ENCODE measurements at regions not wholly inside any gene's neighbourhood (a gene's known extent, or its start where the extent isn't known, plus 50 kb on each side); places are given as distances from the start of the nearest gene placed in this dataset.

GRCh38 chr6:131424016-131424415, 149.0 kb upstream of the ARG1 start:
- intact Hi-C loops (cut with micrococcal nuclease): no loop called here
- Histone ChIP-seq H3K4me1 (ENCODE audit: control insufficient read depth in 2 of 2, insufficient read depth in 2 of 2, low read length in 2 of 2) (no peaks in the 10 kb centered on the region), H3K9me3 (ENCODE audit: control extremely low read depth in 1 of 3, control insufficient read depth in 2 of 3, insufficient read depth in 1 of 3, low read length in 2 of 3) (no peaks in the 10 kb centered on the region), H3K27me3 (replicated peaks in 1 of 4; ENCODE audit: control extremely low read depth in 1 of 4, control insufficient read depth in 3 of 4, insufficient read depth in 4 of 4, low read length in 3 of 4) (no peaks in the 10 kb centered on the region), H2AFZ (ENCODE audit: insufficient read depth, low read depth, low read length, poor library complexity, severe bottlenecking) (no peak overlapping the region), H3K27ac (ENCODE audit: low read length in 2 of 2) (no peak overlapping the region), H4K20me1 (ENCODE audit: control insufficient read depth, insufficient read depth, low read length, poor library complexity, severe bottlenecking) (no peaks in the 10 kb centered on the region), H3K4me3 (ENCODE audit: control extremely low read depth in 1 of 5, extremely low read depth in 1 of 5, insufficient read depth in 1 of 5, low read depth in 2 of 5, low read length in 4 of 5) (no peak overlapping the region), H3K4me2 (replicated peaks; ENCODE audit: low read depth, low read length, poor library complexity, severe bottlenecking) (no peak overlapping the region), H3K9ac (ENCODE audit: low read length) (no peak overlapping the region), H3K36me3 (replicated peaks in 1 of 2; ENCODE audit: control extremely low read depth in 1 of 2, control insufficient read depth in 1 of 2, extremely low read depth in 1 of 2, insufficient read depth in 2 of 2, low read length in 1 of 2) (no peaks in the 10 kb centered on the region), H3K79me2 (ENCODE audit: control insufficient read depth, insufficient read depth, low read length) (no peaks in the 10 kb centered on the region)
- Mint-ChIP-seq H3K9me3 (ENCODE audit: insufficient read depth) (no peaks in the 10 kb centered on the region), H3K4me1 (peaks cover 4% of the 10 kb centered on the region), H3K4me3 (no peak overlapping the region), H3K27me3 (peaks cover 15% of the 10 kb centered on the region), H3K27ac (no peak overlapping the region)
- DNase-seq (no peak), ATAC-seq (ENCODE audit: low read depth) (no peak)
- CTCF ChIA-PET: interaction anchor here (2.0 kb wide), 1 partner anchor 8 kb away, joined by 5 read pairs; no protein-coding TSS in a partner anchor
- POLR2A ChIA-PET: no interaction called here
- TF ChIP-seq EZH2 (IDR thresholded peaks at IDR 0.05; ENCODE audit: borderline replicate concordance, insufficient read depth, low read depth, low read length, poor library complexity, severe bottlenecking) (no peak), CTCF (IDR thresholded peaks at IDR 0.05) (no peak)

DNA sequence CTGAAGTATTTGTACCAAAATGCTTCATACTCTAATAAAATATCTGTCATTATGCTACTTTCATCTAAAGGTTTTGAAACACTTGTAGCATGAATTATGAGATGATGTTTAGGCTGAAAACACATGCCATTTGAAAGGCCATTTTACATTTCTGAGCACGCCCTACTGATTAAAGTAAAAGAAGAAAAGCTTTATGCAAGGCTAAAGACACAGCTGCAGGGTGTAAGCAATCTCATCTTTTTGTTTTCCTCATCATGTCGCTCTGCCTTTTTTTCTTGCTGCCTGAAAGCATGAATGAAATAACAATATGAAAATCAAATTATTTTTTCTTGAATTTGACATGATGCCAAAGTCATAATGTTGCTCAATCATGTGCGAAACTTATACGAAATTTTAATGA, 148.6 kb upstream of the ARG1 start:
- H3K4me1 ChIP-seq (ENCODE audit: control insufficient read depth in 2 of 2, insufficient read depth in 2 of 2, low read length in 2 of 2): no peaks in the 10 kb centered on the region
- WGBS (ENCODE audit: insufficient coverage): no CpG with 5 or more reads among the region's 4 CpGs
- H3K4me3 ChIP-seq (ENCODE audit: control extremely low read depth in 1 of 5, extremely low read depth in 1 of 5, insufficient read depth in 1 of 5, low read depth in 2 of 5, low read length in 4 of 5): no peak overlapping the region
- H3K79me2 ChIP-seq (ENCODE audit: control insufficient read depth, insufficient read depth, low read length): no peaks in the 10 kb centered on the region
- Mint-ChIP-seq H3K9me3 (ENCODE audit: insufficient read depth) (no peaks in the 10 kb centered on the region), H3K4me3 (no peak overlapping the region), H3K27me3 (peaks cover 14% of the 10 kb centered on the region), H3K27ac (no peak overlapping the region), H3K4me1 (peaks cover 4% of the 10 kb centered on the region)
- no peak overlapping the region for H3K4me2 ChIP-seq (replicated peaks; ENCODE audit: low read depth, low read length, poor library complexity, severe bottlenecking)
- TF ChIP-seq EZH2 (IDR thresholded peaks at IDR 0.05; ENCODE audit: borderline replicate concordance, insufficient read depth, low read depth, low read length, poor library complexity, severe bottlenecking) (no peak), CTCF (IDR thresholded peaks at IDR 0.05) (no peak)
- H2AFZ ChIP-seq (ENCODE audit: insufficient read depth, low read depth, low read length, poor library complexity, severe bottlenecking): no peak overlapping the region
- H4K20me1 ChIP-seq (ENCODE audit: control insufficient read depth, insufficient read depth, low read length, poor library complexity, severe bottlenecking): no peaks in the 10 kb centered on the region
- ChIA-PET POLR2A (no interaction called here), CTCF (no interaction called here)
- intact Hi-C loops (cut with micrococcal nuclease): no loop called here
- H3K36me3 ChIP-seq (replicated peaks in 1 of 2; ENCODE audit: control extremely low read depth in 1 of 2, control insufficient read depth in 1 of 2, extremely low read depth in 1 of 2, insufficient read depth in 2 of 2, low read length in 1 of 2): no peaks in the 10 kb centered on the region
- no peaks in the 10 kb centered on the region for H3K27me3 ChIP-seq (replicated peaks in 1 of 4; ENCODE audit: control extremely low read depth in 1 of 4, control insufficient read depth in 3 of 4, insufficient read depth in 4 of 4, low read length in 3 of 4)
- ATAC-seq (ENCODE audit: low read depth) (no peak), DNase-seq (no peak)
- no peaks in the 10 kb centered on the region for H3K9me3 ChIP-seq (ENCODE audit: control extremely low read depth in 1 of 3, control insufficient read depth in 2 of 3, insufficient read depth in 1 of 3, low read length in 2 of 3)
- no peak overlapping the region for H3K27ac ChIP-seq (ENCODE audit: low read length in 2 of 2)
- no peak overlapping the region for H3K9ac ChIP-seq (ENCODE audit: low read length)

Data from B cell (primary cell).